SK-N-SH treated with all-trans-retinoic acid at 6 μM for 48 hours (cell line): ENCODE measurements at regions not wholly inside any gene's neighbourhood (a gene's known extent, or its start where the extent isn't known, plus 50 kb on each side); places are given as distances from the start of the nearest gene placed in this dataset.
"Not testable (repeated sequence)": the region's sequence is repeated elsewhere in the genome, so short reads cannot be mapped to it uniquely, and the experiment has no call there.

Experiments used
- ATAC-seq: fragments of 200-7000 bp; cut with Tn5 transposase; 3 replicates; pipeline ENCODE4 v1.9.1; 2020; ENCODE audit warnings: mild to moderate bottlenecking, moderate library complexity
- ARNTL ChIP-seq: fragments of 450-650 bp; formaldehyde crosslinking; IDR thresholded peaks from 2 replicates; pipeline ENCODE4 v1.5.0; 2020; ENCODE audit warnings: low read depth, mild to moderate bottlenecking, moderate library complexity, borderline replicate concordance
- BACH2 ChIP-seq: fragments of 250-450 bp; sonication (Bioruptor Pico); IDR thresholded peaks from 2 replicates; pipeline ENCODE4 v1.9.0; 2021; ENCODE audit warnings: mild to moderate bottlenecking, borderline replicate concordance
- CSDC2 ChIP-seq: fragments of 250-450 bp; sonication (Bioruptor Pico); IDR thresholded peaks from 2 replicates; pipeline ENCODE4 v1.5.0; 2020; ENCODE audit warnings: mild to moderate bottlenecking, moderate library complexity
- ESRRG ChIP-seq: fragments of 250-450 bp; sonication (Bioruptor Pico); IDR thresholded peaks from 2 replicates; pipeline ENCODE4 v1.6.1; 2021; ENCODE audit warnings: mild to moderate bottlenecking
- GLIS3 ChIP-seq: fragments of 250-450 bp; sonication (Bioruptor Pico); IDR thresholded peaks from 2 replicates; pipeline ENCODE4 v1.5.0; 2020; ENCODE audit warnings: mild to moderate bottlenecking, moderate library complexity
- ISL1 ChIP-seq: fragments of 250-450 bp; sonication (Bioruptor Pico); IDR thresholded peaks from 2 replicates; pipeline ENCODE4 v2.1.2; 2022; ENCODE audit warnings: mild to moderate bottlenecking, moderate library complexity
- POU6F1 ChIP-seq: fragments of 250-450 bp; sonication (Bioruptor Pico); IDR thresholded peaks from 2 replicates; pipeline ENCODE4 v1.8.0; 2021; ENCODE audit warnings: low read depth, mild to moderate bottlenecking, moderate library complexity, borderline replicate concordance
- RARB ChIP-seq: fragments of 250-450 bp; sonication (Bioruptor Pico); IDR thresholded peaks from 2 replicates; pipeline ENCODE4 v1.8.0; 2021; ENCODE audit warnings: mild to moderate bottlenecking, moderate library complexity
- TCF4 ChIP-seq: fragments of 250-450 bp; sonication (Bioruptor Pico); IDR thresholded peaks from 2 replicates; pipeline ENCODE4 v1.8.0; 2021; ENCODE audit warnings: mild to moderate bottlenecking, moderate library complexity, borderline replicate concordance
- TSHZ2 ChIP-seq: fragments of 250-450 bp; sonication (Bioruptor Pico); IDR thresholded peaks from 2 replicates; pipeline ENCODE4 v1.5.0; 2020; ENCODE audit warnings: mild to moderate bottlenecking, moderate library complexity
- ZC3H10 ChIP-seq: fragments of 250-450 bp; sonication (Bioruptor Pico); IDR thresholded peaks from 2 replicates; pipeline ENCODE4 v1.5.1; 2021; ENCODE audit warnings: mild to moderate bottlenecking, moderate library complexity
- ZFP3 ChIP-seq: fragments of 250-450 bp; sonication (Bioruptor Pico); IDR thresholded peaks from 2 replicates; pipeline ENCODE4 v1.5.0; 2020; ENCODE audit warnings: mild to moderate bottlenecking, moderate library complexity
- ZFP30 ChIP-seq: fragments of 450-650 bp; formaldehyde crosslinking; IDR thresholded peaks from 2 replicates; pipeline ENCODE4 v1.5.0; 2022; ENCODE audit warnings: mild to moderate bottlenecking, moderate library complexity
- ZNF565 ChIP-seq: fragments of 450-650 bp; formaldehyde crosslinking; conservative IDR thresholded peaks from 2 replicates; pipeline ENCODE4 v1.5.0; 2020; ENCODE audit warnings: low read depth, mild to moderate bottlenecking, moderate library complexity
- ZNF70 ChIP-seq: fragments of 450-650 bp; formaldehyde crosslinking; IDR thresholded peaks from 2 replicates; pipeline ENCODE4 v1.5.0; 2020; ENCODE audit warnings: mild to moderate bottlenecking, moderate library complexity
- ZNF8 ChIP-seq: fragments of 450-650 bp; formaldehyde crosslinking; IDR thresholded peaks from 2 replicates; pipeline ENCODE4 v1.5.0; 2020; ENCODE audit warnings: mild to moderate bottlenecking, moderate library complexity
- TF ChIP-seq, protein P1 (sequence below): fragments of 250-450 bp; sonication (Bioruptor Pico); IDR thresholded peaks from 2 replicates; pipeline ENCODE4 v1.8.0; 2020; ENCODE audit warnings: mild to moderate bottlenecking, moderate library complexity, borderline replicate concordance

DNA sequence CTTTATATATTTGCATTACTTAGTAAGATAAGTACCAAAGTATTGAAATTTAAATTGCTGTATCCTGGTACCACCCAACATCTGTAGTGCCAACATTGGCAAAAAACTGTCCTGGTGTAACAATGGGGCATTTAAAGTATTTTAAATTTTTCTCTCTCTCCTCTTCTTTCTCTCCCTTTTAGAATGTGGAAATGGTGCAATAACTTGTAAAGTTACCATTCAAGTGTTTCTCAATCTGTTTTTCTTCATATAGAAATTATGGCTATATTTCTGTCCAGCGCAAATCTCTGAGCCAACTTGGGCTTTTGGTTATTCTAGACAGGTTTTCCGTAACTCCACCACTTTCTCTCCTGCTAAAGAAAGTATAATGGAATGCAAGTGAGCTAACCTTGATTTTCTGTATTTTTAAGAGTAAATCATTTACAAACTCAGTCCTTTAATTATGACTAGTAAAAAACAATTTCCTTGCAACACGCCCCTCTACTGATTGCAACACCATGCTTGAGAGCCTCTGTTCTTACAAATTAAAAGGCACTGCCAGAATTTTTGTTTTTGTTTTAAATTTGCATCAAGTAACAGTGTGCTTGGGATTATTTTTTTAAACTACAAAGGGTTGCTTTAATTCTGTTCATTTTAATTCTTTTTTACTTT is 324.2 kb upstream of the CITED2 start:
- no peak for TF ChIP-seq CSDC2 (CRISPR knock-in tag)
- no peak for TF ChIP-seq BACH2
- TF ChIP-seq TSHZ2 (CRISPR knock-in tag), result no peak
- TF ChIP-seq ISL1 (CRISPR knock-in tag), result no peak
- no peak for TF ChIP-seq POU6F1 (CRISPR knock-in tag)
- TF ChIP-seq, protein P1, sequence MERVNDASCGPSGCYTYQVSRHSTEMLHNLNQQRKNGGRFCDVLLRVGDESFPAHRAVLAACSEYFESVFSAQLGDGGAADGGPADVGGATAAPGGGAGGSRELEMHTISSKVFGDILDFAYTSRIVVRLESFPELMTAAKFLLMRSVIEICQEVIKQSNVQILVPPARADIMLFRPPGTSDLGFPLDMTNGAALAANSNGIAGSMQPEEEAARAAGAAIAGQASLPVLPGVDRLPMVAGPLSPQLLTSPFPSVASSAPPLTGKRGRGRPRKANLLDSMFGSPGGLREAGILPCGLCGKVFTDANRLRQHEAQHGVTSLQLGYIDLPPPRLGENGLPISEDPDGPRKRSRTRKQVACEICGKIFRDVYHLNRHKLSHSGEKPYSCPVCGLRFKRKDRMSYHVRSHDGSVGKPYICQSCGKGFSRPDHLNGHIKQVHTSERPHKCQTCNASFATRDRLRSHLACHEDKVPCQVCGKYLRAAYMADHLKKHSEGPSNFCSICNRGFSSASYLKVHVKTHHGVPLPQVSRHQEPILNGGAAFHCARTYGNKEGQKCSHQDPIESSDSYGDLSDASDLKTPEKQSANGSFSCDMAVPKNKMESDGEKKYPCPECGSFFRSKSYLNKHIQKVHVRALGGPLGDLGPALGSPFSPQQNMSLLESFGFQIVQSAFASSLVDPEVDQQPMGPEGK (CRISPR knock-in tag), result no peak
- ATAC-seq, result no peak

- ATAC-seq, result not testable (repeated sequence)
Observed at GRCh38 chr6:139697856-139698255, 323.4 kb upstream of the CITED2 start.

DNA sequence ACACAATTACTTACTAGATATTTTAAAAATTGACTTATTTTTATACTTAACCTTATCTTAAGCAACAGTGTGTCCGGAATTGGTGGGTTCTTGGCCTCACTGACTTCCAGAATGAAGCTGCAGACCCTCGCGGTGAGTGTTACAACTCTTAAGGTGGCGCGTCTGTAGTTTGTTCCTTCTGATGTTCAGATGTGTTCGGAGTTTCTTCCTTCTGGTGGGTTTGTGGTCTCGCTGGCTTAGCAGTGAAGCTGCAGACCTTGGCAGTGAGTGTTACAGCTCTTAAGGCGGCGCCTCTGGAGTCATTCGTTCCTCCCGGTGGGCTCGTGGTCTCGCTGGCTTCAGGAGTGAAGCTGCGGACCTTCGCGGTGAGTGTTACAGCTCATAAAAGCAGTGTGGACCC is 322.5 kb upstream of the CITED2 start:
- ATAC-seq, result not testable (repeated sequence)

DNA sequence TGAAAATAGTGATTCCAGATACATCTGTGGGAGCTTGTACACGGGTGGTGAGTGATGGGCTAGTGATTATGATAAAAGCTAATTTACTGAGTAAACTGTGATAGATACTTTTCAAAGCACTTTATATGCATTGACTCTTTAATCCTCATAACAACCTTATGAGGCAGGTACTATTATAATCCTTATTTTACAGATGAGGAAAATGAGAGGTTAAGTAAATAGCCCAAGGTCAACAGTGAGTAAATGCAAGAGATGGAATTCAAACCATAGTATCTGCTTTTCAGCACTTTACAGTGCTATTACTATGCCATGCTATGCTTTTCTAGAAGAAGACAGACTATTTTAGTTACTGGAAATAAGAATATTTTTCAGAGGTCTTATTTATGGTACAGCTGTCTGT is 320.9 kb upstream of the CITED2 start:
- TF ChIP-seq POU6F1 (CRISPR knock-in tag), result no peak
- TF ChIP-seq ISL1 (CRISPR knock-in tag), result no peak
- TF ChIP-seq ZFP30 (CRISPR knock-in tag), result no peak
- TF ChIP-seq ZNF8 (CRISPR knock-in tag), result no peak
- TF ChIP-seq, protein P1 (CRISPR knock-in tag), result no peak
- no peak for TF ChIP-seq BACH2
- no peak for TF ChIP-seq ESRRG (CRISPR knock-in tag)
- TF ChIP-seq ZC3H10, result no peak
- TF ChIP-seq CSDC2 (CRISPR knock-in tag), result no peak
- no peak for TF ChIP-seq ARNTL (CRISPR knock-in tag)
- no peak for TF ChIP-seq ZFP3 (CRISPR knock-in tag)
- no peak for TF ChIP-seq ZNF70 (CRISPR knock-in tag)
- TF ChIP-seq GLIS3 (CRISPR knock-in tag), result no peak
- TF ChIP-seq TCF4, result no peak
- ATAC-seq, result no peak

DNA sequence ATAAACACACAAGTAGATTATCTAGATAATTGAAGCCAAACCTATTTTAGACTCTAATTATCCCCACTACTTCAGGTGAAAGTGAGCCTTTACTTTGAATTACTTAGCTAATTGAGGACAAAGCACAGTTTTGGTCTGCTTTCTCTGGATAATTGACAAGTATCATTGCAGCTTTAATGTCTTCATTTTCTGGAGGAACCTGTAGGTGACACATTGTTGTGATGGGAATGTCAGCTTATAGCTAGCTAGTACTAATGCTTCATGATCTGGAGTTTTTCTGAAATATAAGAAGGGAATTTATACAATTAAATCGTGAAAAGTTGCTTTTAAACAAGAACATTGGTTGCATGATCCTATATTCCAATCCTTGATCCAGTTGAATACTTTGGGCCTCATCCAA is 319.3 kb upstream of the CITED2 start:
- ATAC-seq, result no peak
- TF ChIP-seq TSHZ2 (CRISPR knock-in tag), result no peak
- TF ChIP-seq POU6F1 (CRISPR knock-in tag), result no peak
- TF ChIP-seq ISL1 (CRISPR knock-in tag), result no peak
- TF ChIP-seq RARB, result no peak
- no peak for TF ChIP-seq ARNTL (CRISPR knock-in tag)
- no peak for TF ChIP-seq ZNF565
